Activated T-cell treated with anti-CD3 and anti-CD28 coated beads, Interleukin-2, amount 50 U/mL, for 1 hour (primary cell): ENCODE measurements at regions not wholly inside any gene's neighbourhood (a gene's known extent, or its start where the extent isn't known, plus 50 kb on each side); places are given as distances from the start of the nearest gene placed in this dataset.

Source experiments
- DNase-seq: peaks from one replicate; pipeline ENCODE4 v3.0.0-alpha.2; 2020

GRCh38 chr2:217218269-217219163 is 358.7 kb upstream of the TNP1 start:
- no peak for DNase-seq

- no peak for DNase-seq
Observed at GRCh38 chr2:217216982-217217381, 357.1 kb upstream of the TNP1 start.

DNA sequence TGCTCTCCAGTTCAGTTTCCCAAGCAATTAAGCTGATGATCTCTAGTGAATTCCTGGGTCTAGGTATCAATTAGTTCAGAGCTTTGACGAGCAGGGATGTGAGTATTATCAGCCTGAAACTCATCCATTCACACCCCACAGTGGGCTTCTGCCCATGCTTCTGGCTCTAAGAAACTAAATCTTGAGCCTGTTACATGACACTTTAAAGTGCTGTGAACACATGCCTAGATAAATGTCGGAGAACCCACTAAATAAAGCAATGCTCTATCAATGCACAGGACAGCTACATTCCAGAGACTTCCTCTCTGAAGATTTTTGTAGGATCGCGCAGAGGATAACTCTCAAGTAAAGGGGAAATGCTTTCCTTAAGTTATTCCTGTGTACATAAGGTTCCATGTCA is 356.5 kb upstream of the TNP1 start:
- DNase-seq, result no peak

DNA sequence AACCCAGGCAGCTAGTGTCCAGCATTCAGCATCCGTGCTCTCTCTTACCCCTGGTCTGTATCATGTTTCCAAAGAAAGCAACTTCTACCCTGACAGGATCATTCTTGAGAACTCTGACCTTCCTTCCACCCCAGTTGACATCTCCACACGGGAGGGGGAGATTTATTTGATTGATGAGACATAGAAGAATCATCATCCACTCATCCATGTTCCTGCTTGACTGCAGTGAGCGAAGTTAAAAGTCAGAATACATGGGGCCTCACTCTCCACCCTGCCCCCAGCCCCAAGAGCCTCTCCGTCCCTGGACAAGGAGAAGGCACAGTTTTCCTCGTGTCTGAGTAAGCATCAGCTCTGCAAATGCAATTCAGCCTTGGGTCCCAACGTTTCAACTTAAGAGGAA is 356.0 kb upstream of the TNP1 start:
- DNase-seq, result no peak

GRCh38 chr2:217208867-217209266 is 349.0 kb upstream of the TNP1 start:
- no peak for DNase-seq

DNA sequence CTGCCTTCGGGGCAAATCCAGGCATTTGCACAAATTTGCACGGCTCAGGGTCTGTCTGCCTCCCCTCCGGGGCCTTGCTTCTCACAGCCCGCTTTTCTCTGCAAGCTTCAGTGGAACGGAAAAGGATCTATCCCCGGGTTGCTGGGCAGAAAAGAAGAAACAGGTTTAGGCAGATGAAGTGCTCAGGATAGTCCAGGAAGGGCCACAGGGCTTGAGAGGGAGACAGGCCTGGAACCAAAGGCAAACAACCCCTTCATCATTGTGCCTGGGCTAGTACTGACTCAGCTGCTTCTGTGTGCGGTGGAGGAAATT is 347.8 kb upstream of the TNP1 start:
- DNase-seq, result no peak

DNA sequence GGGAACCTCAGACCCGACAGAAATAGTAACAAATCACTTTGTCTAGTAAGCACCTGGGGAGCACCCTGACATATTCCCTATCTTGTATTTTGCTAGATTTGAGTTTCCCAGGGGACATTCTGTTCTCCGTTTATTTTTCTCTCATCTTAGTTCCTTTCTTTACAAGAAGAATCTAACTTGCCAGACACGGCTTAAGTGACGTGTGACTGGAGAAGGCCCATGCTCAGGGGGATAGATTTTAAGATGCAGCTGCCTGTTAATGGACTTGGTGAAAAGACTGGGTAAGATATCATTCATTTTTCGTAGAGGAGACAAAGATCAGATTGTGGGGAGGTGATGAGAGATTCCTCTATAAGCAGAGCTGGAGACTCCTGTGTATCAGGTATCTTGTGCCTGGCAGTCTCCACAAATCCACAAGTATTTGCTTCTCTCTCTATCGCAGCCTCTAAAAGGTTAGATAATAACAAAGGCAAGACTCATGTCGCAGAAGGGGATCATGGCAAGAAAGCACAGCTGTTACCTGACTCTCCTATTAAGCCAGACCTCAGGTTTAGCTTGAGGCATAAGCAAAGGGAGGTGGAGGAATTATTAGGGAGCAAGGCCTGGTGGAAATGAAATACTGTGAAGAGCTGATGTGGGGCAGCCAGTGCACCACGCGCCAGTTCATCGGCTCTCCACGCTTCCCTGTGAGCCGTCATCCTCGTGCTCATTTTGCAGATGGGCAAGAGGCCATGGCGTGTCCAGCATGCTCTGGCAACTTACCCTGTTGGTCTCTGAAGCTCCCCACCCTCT is 347.2 kb upstream of the TNP1 start:
- DNase-seq, result no peak

- no peak for DNase-seq
Observed at GRCh38 chr2:217206016-217206725, 346.3 kb upstream of the TNP1 start.

DNA sequence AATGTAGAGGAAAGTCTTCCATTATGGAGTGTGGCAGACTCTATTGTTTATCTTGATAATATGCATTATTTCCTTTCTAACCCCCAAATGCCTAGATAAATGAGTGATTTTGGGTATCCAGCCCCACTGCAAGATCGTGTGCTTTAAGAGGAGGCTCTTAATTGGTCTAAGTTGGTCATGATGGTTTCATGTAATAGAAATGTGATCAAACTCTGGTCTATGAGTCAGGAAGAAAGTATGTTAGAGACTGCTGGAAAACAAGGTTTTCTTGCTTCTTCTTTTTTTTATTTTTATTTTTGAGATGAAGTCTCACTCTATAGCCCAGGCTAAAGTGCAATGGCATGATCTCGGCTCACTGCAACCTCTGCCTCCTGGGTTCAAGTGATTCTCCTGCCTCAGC is 344.5 kb upstream of the TNP1 start:
- DNase-seq, result no peak

- no peak for DNase-seq
Observed at GRCh38 chr2:217203086-217203485, 343.2 kb upstream of the TNP1 start.

- no peak for DNase-seq
Observed at GRCh38 chr2:217199255-217199630, 339.4 kb upstream of the TNP1 start.

GRCh38 chr2:217195658-217196446 is 336.0 kb upstream of the TNP1 start:
- DNase-seq, result no peak

DNA sequence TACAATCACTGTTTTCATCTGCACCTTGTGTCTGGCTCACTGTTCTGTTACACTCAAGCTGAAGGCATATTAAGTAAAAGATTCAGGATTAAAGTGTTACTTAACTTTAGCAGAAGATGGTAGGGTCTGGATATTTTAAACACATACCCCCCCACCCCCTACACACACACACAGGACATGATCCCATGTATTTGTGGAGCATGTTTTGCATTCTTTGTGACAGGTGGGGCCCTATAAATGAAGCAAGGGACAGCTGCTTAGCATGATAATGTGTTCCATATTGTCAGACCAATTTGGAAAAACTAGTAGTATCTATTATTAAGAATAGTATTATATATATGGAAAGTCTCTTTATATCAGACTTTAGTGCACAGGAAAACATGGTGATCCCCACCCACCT is 335.2 kb upstream of the TNP1 start:
- no peak for DNase-seq

DNA sequence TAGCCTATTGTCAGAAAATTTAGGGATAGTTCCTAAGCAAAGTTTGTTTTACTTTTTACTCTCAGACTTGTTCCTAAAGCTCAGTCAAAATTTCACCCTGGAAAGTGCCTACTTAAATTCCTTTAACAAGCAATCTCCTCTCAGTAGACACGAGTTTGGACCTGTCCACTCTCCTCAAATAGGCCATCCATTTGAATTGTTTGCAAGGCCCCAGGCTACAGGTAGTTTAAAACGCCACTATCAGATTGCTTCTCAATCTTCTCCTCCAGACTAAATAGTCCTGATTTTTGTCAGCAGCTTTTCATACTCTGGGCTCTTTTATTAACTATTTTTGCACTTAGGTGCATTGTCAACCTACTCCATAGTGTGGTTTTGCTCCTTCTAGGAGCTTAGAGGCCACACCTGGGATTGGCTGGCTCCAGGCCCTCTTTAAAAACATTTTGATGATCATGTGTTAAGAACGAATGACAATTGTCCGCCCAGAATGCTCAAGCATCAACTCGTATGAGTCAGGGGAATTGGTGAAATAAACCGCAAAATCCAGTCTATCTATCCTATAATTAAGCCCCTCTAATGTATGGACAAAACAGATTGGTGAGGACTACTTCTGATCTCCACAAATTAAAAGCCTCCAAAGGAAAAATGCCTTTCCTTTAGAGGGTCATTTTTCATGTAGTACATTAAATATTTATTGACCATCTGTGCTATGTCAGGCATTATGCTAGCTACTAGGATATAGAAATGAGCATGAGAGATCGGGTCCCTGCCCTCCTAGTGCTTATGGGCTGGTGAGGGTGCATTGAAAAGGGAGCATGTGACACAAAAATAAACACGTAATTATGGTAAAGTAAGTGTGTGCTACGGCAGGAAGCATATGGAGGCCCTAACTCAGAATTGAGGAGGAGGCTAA is 333.8 kb upstream of the TNP1 start:
- no peak for DNase-seq

DNA sequence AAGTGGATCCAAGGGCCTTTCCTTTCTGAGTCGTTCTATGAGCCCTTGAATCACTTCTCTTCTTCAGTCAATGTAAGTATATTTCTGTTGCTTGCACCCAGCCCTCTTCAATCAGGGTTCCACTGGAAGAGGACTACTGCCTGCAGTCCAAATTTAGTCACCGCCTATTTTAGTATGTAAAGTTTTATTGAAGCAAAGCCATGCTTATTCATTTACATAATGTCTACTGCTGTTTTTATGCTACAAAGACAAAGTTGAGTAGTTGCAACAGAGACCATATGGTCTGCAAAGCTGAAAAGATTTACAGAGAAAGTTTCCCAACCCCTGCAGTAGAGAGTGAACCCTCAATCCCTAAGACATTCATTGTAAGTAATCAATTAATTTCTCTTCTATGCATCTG is 332.5 kb upstream of the TNP1 start:
- DNase-seq, result no peak

GRCh38 chr2:217189747-217190146 is 329.9 kb upstream of the TNP1 start:
- DNase-seq, result no peak

GRCh38 chr2:217189131-217189530 is 329.3 kb upstream of the TNP1 start:
- DNase-seq, result no peak

DNA sequence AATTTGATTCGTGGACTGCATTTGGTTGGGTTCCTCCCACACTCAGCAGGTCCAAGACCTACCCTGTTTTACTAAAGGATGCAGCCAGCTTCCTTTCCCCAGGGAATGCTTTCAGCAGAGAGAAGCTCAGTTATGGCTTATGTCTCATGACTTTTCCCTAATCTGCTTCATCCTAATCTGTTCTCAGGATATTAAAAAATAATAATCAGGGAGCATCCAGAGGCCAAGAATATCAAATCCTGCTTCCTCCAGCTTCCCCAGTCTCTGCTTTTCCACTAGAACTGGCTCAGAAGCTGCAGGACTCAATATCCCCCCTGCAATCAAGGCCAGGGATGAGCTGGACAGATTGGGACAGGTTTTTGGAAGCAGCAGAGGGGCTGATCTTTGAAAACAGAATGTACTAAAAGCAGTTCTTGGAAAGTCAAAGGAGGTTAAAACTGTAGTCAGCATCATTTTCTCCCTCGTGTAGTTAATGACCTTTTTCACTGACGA is 326.9 kb upstream of the TNP1 start:
- DNase-seq, result no peak

GRCh38 chr2:217186152-217186551 is 326.3 kb upstream of the TNP1 start:
- DNase-seq, result no peak

DNA sequence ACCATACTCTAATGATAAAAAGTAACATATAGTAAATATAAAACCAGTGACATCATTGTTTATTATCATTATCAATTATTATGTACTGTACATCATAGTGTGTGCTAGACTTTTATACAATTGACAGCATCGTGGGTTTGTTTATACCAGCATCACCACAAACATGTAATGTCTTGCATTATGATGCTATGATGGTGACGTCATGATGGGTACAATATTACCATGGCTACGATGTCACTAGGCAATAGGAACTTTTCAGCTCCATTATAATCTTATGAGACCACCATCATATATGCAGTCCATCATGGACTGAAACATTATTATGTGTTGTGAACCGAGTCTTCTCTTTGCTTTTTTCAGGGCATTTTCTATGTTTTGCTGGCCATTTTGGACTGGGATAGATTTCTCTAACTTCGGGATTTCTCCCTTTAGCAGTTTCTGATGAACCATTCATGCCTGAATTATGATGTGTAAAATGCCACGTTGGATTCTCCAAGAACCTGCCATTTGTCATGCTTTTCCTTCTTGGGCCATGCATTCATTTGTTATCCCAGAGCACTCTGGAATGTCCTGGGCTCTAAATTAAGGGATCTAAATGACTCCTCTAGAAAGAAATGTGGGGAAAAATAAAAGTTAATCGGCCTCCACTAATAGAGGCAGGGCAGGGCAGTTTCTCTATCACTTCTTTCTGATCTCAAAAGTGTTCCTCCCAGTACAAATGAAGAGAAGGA is 325.6 kb upstream of the TNP1 start:
- DNase-seq, result no peak

DNA sequence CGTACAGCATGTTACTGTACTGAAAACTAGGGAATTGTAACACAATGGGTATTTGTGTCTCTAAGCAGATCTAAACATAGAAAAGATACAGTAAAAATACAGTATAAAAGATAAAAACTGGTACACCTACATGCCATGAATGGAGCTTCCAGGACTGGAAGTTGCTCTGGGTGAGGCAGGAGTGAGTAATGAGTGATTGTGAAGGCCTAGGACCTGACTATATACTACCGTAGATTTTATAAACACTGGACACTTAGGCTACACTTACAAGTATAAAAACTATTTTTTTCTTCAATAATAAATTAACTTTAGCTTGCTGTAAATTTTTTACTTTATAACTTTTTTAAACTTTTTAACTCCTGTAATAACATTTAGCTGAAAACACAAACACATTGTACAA is 324.4 kb upstream of the TNP1 start:
- no peak for DNase-seq
